SH-SY5Y (cell line): ENCODE measurements at regions not wholly inside any gene's neighbourhood (a gene's known extent, or its start where the extent isn't known, plus 50 kb on each side); places are given as distances from the start of the nearest gene placed in this dataset.

ENCODE experiments used
- GATA2 ChIP-seq: IDR thresholded peaks from 2 replicates; pipeline ENCODE4 v1.6.1; 2011; ENCODE audit warnings: mild to moderate bottlenecking, low read depth, low read length
- GATA3 ChIP-seq: IDR thresholded peaks from 2 replicates; pipeline ENCODE4 v1.6.1; 2011; ENCODE audit warnings: low read depth, mild to moderate bottlenecking, low read length, moderate library complexity

- TF ChIP-seq GATA3 (no peak), GATA2 (no peak)
These were observed 162.3 kb upstream of the ZEB2 start for GRCh38 chr2:144682248-144682647.

- no peak for TF ChIP-seq GATA2
- TF ChIP-seq GATA3, result no peak
These were observed 161.5 kb upstream of the ZEB2 start for GRCh38 chr2:144681389-144681788.

DNA sequence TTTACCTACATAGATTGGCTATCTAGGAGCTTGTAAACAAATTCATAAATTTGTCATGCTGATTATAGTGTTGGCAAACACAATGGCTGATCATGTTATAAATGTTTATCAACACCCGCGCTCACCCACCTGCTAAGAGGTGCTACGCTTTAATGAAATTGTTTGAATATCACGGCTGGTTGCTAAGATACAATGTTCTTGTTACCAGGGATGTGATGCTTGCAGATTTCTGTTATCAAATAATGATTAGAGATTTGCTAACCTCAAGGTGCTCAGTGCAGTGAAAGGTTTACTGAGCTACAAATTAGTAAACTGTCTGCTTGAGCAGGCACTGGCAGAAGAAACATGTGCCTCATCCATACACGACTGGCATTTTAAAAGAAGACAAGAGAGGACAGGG lies 160.0 kb upstream of the ZEB2 start:
- no peak for TF ChIP-seq GATA3
- TF ChIP-seq GATA2, result no peak

DNA sequence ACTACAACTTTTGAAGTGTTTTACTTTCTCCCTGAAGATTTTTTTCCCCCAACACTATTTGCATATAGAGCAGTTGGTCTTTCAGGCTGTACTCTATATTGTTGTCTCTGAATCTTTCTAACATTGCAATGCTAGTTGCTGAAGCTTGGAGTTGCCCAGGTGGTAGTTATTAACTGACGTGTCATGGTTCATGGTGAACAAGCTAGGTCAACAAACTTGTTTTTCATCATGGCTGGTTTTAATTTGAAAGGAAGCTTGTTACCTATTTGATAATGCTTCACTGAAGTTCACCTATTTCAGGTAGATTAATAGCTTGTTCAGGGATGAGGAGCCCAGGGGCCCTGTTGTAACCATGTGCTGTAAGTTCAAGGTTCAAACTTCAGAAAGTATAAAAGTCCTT lies 158.8 kb upstream of the ZEB2 start:
- no peak for TF ChIP-seq GATA2
- no peak for TF ChIP-seq GATA3

- TF ChIP-seq GATA2 (no peak), GATA3 (no peak)
These were observed 155.8 kb upstream of the ZEB2 start for GRCh38 chr2:144675731-144676130.

DNA sequence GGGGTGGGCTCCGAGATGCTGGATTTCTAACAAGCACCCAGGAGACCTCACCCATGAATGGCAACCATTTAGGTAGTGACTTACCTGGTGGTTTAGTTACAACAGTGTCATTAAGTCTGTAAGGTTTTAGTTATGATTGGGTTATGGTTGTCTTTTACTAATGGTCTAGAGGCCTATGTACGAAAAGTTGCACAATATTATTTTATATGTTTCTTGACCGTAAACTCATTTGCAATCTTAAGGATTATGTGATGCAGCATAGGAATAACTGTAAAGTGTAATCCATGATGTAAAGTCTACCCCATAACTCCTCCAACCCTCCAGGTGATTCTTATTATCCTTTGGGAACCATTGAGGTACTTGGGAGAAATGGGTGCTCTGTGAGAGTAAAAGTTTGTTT lies 155.4 kb upstream of the ZEB2 start:
- TF ChIP-seq GATA2, result no peak
- no peak for TF ChIP-seq GATA3

GRCh38 chr2:144674071-144674470 lies 154.2 kb upstream of the ZEB2 start:
- TF ChIP-seq GATA3 (no peak), GATA2 (no peak)

- TF ChIP-seq GATA3 (no peak), GATA2 (no peak)
These were observed 153.5 kb upstream of the ZEB2 start for GRCh38 chr2:144673456-144673855.

- TF ChIP-seq GATA2 (no peak), GATA3 (no peak)
These were observed 152.0 kb upstream of the ZEB2 start for GRCh38 chr2:144671695-144672455.

DNA sequence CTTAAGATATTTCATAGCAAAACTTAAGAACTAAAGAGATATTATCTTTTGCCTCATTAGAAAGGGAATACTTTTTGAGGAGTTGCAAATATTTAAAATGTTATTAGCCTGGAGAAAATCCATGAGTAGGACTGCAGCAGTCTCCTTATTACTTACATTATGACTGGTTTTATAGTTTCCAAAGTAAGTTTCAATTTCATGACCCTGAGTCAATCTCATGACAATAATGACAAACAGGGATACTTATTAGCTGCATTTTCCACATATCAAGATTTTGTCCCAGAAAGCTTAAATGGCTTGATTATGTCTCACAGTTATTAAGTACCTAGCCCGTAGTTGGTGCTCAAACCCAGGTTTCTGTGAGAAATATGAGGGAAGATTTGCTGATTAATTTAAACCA lies 150.8 kb upstream of the ZEB2 start:
- no peak for TF ChIP-seq GATA3
- no peak for TF ChIP-seq GATA2

GRCh38 chr2:144670080-144670479 lies 150.2 kb upstream of the ZEB2 start:
- TF ChIP-seq GATA2, result no peak
- TF ChIP-seq GATA3, result no peak

GRCh38 chr2:144669196-144669987 lies 149.5 kb upstream of the ZEB2 start:
- no peak for TF ChIP-seq GATA2
- no peak for TF ChIP-seq GATA3

DNA sequence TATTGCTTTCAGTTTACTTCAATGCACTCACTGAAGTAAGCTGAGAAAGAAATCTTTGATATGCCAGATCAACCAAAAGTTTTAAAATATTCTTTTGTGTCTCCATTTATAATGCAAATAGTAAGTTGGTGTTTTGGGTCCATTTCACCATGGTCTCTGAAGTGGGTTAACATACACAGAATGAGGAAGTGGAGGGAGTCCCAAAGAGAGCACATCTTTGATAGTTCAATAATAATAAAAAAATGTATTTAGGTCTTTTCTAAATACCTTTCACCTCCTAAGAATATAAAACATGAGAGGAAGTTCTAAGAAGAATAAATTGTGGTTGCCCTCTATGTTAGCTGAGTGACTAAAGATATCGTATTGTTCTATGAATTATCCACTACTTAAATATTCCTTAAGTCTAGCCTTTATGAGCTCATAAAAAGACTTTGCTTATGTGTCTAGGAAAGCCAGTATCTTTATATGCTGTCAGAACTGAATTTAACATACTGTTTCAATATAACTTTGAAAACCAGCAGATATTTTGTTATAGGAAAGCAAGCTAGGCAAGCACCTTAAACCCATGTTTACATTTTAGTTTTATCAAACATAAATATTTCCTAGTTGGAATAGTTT lies 148.7 kb upstream of the ZEB2 start:
- TF ChIP-seq GATA2 (no peak), GATA3 (no peak)

DNA sequence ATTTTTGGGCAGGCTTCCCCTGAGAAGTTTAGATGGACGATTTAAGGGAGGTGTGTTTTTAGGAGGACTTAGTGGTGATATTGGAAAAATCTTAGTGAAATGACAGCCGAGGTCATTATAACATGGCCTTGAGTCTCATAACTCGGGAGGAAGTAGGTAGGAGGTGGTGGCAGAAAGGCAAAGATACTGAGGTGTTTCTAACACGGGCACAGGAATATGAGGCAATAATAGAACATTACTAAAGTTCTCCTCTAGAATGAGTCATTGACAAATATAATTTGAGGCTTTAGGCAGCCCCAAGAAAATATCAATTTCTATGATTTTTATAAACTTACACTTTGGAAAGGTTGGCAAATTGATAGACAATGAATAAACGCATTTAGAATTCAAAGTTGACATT lies 146.1 kb upstream of the ZEB2 start:
- TF ChIP-seq GATA3, result no peak
- no peak for TF ChIP-seq GATA2

DNA sequence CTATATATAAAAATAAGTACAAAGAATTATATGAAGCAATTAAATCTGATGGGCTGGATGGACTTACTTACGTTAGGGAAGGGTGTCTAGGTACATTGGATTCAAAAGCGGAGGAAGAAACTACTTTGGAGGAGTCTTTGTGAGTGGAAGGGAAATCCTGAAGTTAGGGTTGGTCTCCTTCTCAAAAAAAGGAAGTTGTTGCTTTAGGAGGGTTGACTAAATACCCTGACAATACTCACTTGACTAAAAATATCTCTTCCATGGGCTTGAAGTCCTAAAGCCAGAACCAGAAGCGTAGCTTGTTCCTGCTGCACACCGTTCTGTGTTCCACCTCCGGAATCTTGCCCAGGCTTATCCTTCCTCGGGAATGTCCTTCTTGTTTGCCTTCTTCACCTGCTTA lies 143.3 kb upstream of the ZEB2 start:
- no peak for TF ChIP-seq GATA3
- no peak for TF ChIP-seq GATA2
